ENCODE measurements at regions not wholly inside any gene's neighbourhood (a gene's known extent, or its start where the extent isn't known, plus 50 kb on each side); places are given as distances from the start of the nearest gene placed in this dataset.

- CTCF ChIA-PET = no interaction called here
- POLR2A ChIA-PET = no interaction called here
- TF ChIP-seq ELF4 (IDR thresholded peaks at IDR 0.05) (no peak), LEF1 (IDR thresholded peaks at IDR 0.05; ENCODE audit: borderline replicate concordance) (no peak), ARNT (IDR thresholded peaks at IDR 0.05) (no peak), NFRKB (IDR thresholded peaks at IDR 0.05) (no peak), FOXM1 (IDR thresholded peaks at IDR 0.05; ENCODE audit: borderline replicate concordance) (no peak), BHLHE40 (IDR thresholded peaks at IDR 0.05; ENCODE audit: borderline replicate concordance) (no peak), FOXK2 (IDR thresholded peaks at IDR 0.05) (no peak), HDGF (IDR thresholded peaks at IDR 0.05; ENCODE audit: borderline replicate concordance) (no peak), FOXA1 (IDR thresholded peaks at IDR 0.05) (no peak), ZNF384 (IDR thresholded peaks at IDR 0.05) (no peak), SUZ12 (IDR thresholded peaks at IDR 0.05) (no peak), CTBP1 (IDR thresholded peaks at IDR 0.05; ENCODE audit: borderline replicate concordance) (no peak), TARDBP (IDR thresholded peaks at IDR 0.05) (no peak), SP1 (IDR thresholded peaks at IDR 0.05) (no peak)
- no peak for DNase-seq (ENCODE audit: extremely low spot score)
Observed at GRCh38 chr3:171960159-171960558, 79.2 kb upstream of the FNDC3B start.

- no peak for TF ChIP-seq SP1 (IDR thresholded peaks at IDR 0.05)
- no peak for TF ChIP-seq ARNT (IDR thresholded peaks at IDR 0.05)
- TF ChIP-seq FOXM1 (IDR thresholded peaks at IDR 0.05; ENCODE audit: borderline replicate concordance) = no peak
- TF ChIP-seq FOXA1 (IDR thresholded peaks at IDR 0.05) = no peak
- TF ChIP-seq HDGF (IDR thresholded peaks at IDR 0.05; ENCODE audit: borderline replicate concordance) = no peak
- TF ChIP-seq LEF1 (IDR thresholded peaks at IDR 0.05; ENCODE audit: borderline replicate concordance) = no peak
- no peak for TF ChIP-seq L3MBTL2 (conservative IDR thresholded peaks at IDR 0.05)
- no peak for TF ChIP-seq NFRKB (IDR thresholded peaks at IDR 0.05)
- no peak for TF ChIP-seq CTBP1 (IDR thresholded peaks at IDR 0.05; ENCODE audit: borderline replicate concordance)
- no peak for TF ChIP-seq PKNOX1 (IDR thresholded peaks at IDR 0.05)
- no peak for TF ChIP-seq BHLHE40 (IDR thresholded peaks at IDR 0.05; ENCODE audit: borderline replicate concordance)
- CTCF ChIA-PET = interaction anchor here (0.7 kb wide), 1 partner anchor 140 kb away, joined by 3 read pairs; no protein-coding TSS in a partner anchor
- DNase-seq (ENCODE audit: extremely low spot score) = no peak
- POLR2A ChIA-PET = no interaction called here
Observed at GRCh38 chr3:171962137-171962720, 77.1 kb upstream of the FNDC3B start.

GRCh38 chr3:171963546-171963945 is 75.8 kb upstream of the FNDC3B start:
- DNase-seq (ENCODE audit: extremely low spot score) = no peak
- no peak for TF ChIP-seq FOXK2 (IDR thresholded peaks at IDR 0.05)
- no peak for TF ChIP-seq HDGF (IDR thresholded peaks at IDR 0.05; ENCODE audit: borderline replicate concordance)
- no peak for TF ChIP-seq NFRKB (IDR thresholded peaks at IDR 0.05)
- ChIA-PET POLR2A (no interaction called here), CTCF (no interaction called here)

- TF ChIP-seq ELF4 (IDR thresholded peaks at IDR 0.05) (no peak), BHLHE40 (IDR thresholded peaks at IDR 0.05; ENCODE audit: borderline replicate concordance) (no peak)
- ChIA-PET CTCF (no interaction called here), POLR2A (no interaction called here)
- DNase-seq (ENCODE audit: extremely low spot score) = no peak
Observed at GRCh38 chr3:171965067-171965712, 74.2 kb upstream of the FNDC3B start.

- DNase-seq (ENCODE audit: extremely low spot score) = no peak
- CTCF ChIA-PET = interaction anchor here (0.6 kb wide), 1 partner anchor 316 kb away, joined by 3 read pairs; no protein-coding TSS in a partner anchor
- POLR2A ChIA-PET = interaction anchor here (0.7 to 0.8 kb wide), 2 partner anchors 73 to 157 kb away, joined by 3 read pairs; partner anchors contain the start of genes FNDC3B and PLD1
- no peak for TF ChIP-seq L3MBTL2 (conservative IDR thresholded peaks at IDR 0.05)
- TF ChIP-seq ZNF384 (IDR thresholded peaks at IDR 0.05) = no peak
- no peak for TF ChIP-seq CTBP1 (IDR thresholded peaks at IDR 0.05; ENCODE audit: borderline replicate concordance)
- no peak for TF ChIP-seq FOXA1 (IDR thresholded peaks at IDR 0.05)
- TF ChIP-seq ELF4 (IDR thresholded peaks at IDR 0.05) = no peak
- no peak for TF ChIP-seq FOXM1 (IDR thresholded peaks at IDR 0.05; ENCODE audit: borderline replicate concordance)
- no peak for TF ChIP-seq TARDBP (IDR thresholded peaks at IDR 0.05)
- no peak for TF ChIP-seq SUZ12 (IDR thresholded peaks at IDR 0.05)
- no peak for TF ChIP-seq HDGF (IDR thresholded peaks at IDR 0.05; ENCODE audit: borderline replicate concordance)
- no peak for TF ChIP-seq FOXK2 (IDR thresholded peaks at IDR 0.05)
- no peak for TF ChIP-seq PKNOX1 (IDR thresholded peaks at IDR 0.05)
- TF ChIP-seq BHLHE40 (IDR thresholded peaks at IDR 0.05; ENCODE audit: borderline replicate concordance) = no peak
- no peak for TF ChIP-seq LEF1 (IDR thresholded peaks at IDR 0.05; ENCODE audit: borderline replicate concordance)
- no peak for TF ChIP-seq ARNT (IDR thresholded peaks at IDR 0.05)
Observed at GRCh38 chr3:171966533-171967136, 72.7 kb upstream of the FNDC3B start.

- CTCF ChIA-PET = interaction anchor here (0.6 kb wide), 1 partner anchor 316 kb away, joined by 3 read pairs; no protein-coding TSS in a partner anchor
- TF ChIP-seq LEF1 (IDR thresholded peaks at IDR 0.05; ENCODE audit: borderline replicate concordance) = no peak
- TF ChIP-seq SP1 (IDR thresholded peaks at IDR 0.05) = no peak
- TF ChIP-seq FOXK2 (IDR thresholded peaks at IDR 0.05) = no peak
- no peak; the same call in 1 of the 2 replicates for TF ChIP-seq L3MBTL2 (conservative IDR thresholded peaks at IDR 0.05)
- TF ChIP-seq HDGF (IDR thresholded peaks at IDR 0.05; ENCODE audit: borderline replicate concordance) = no peak
- TF ChIP-seq FOXM1 (IDR thresholded peaks at IDR 0.05; ENCODE audit: borderline replicate concordance) = no peak
- TF ChIP-seq CTBP1 (IDR thresholded peaks at IDR 0.05; ENCODE audit: borderline replicate concordance) = no peak
- TF ChIP-seq ZNF384 (IDR thresholded peaks at IDR 0.05) = no peak
- TF ChIP-seq FOXA1 (IDR thresholded peaks at IDR 0.05) = no peak
- TF ChIP-seq ELF4 (IDR thresholded peaks at IDR 0.05) = no peak
- no peak for TF ChIP-seq PKNOX1 (IDR thresholded peaks at IDR 0.05)
- no peak for TF ChIP-seq SUZ12 (IDR thresholded peaks at IDR 0.05)
- no peak for TF ChIP-seq NFRKB (IDR thresholded peaks at IDR 0.05)
- no peak for DNase-seq (ENCODE audit: extremely low spot score)
- POLR2A ChIA-PET = interaction anchor here (0.7 to 0.8 kb wide), 2 partner anchors 72 to 157 kb away, joined by 3 read pairs; partner anchors contain the start of genes FNDC3B and PLD1
Observed at GRCh38 chr3:171967137-171967783, 72.1 kb upstream of the FNDC3B start.
